Fibroblast of lung (primary cell): ENCODE measurements at regions not wholly inside any gene's neighbourhood (a gene's known extent, or its start where the extent isn't known, plus 50 kb on each side); places are given as distances from the start of the nearest gene placed in this dataset.

Experiments used
- DNase-seq, 2 donors: peaks; one replicate each; pipeline versions ENCODE4 v3.0.0 to v3.0.0-alpha.2; 2010; ENCODE audit warnings: low read depth in 2 of 2
- H2AFZ ChIP-seq: 2 replicates; pipeline ENCODE4 v1.5.1; 2012; ENCODE audit warnings: low read length, control low read depth, inconsistent platforms
- H3K27ac ChIP-seq: 2 replicates; pipeline ENCODE4 v1.5.1; 2011; ENCODE audit warnings: low read length, control low read depth; ENCODE audit not compliant: insufficient read depth
- H3K27me3 ChIP-seq: 2 replicates; pipeline ENCODE4 v1.5.1; 2011; ENCODE audit warnings: mild to moderate bottlenecking, low read length; ENCODE audit not compliant: control insufficient read depth, insufficient read depth
- H3K36me3 ChIP-seq: 2 replicates; pipeline ENCODE4 v1.5.1; 2011; ENCODE audit warnings: low read length; ENCODE audit not compliant: control insufficient read depth, insufficient read depth
- H3K4me1 ChIP-seq: 2 replicates; pipeline ENCODE4 v1.5.1; 2011; ENCODE audit warnings: low read length; ENCODE audit not compliant: control insufficient read depth, insufficient read depth; ENCODE audit errors: extremely low read depth
- H3K4me2 ChIP-seq: 2 replicates; pipeline ENCODE4 v1.5.1; 2011; ENCODE audit warnings: low read length, control low read depth; ENCODE audit not compliant: insufficient read depth; ENCODE audit errors: extremely low read depth
- H3K4me3 ChIP-seq, 4 experiments: fragments of 200-600 bp in 1 of 4; sonication (generic) in 1 of 4; replicated peaks in 1 of 4; 2 replicates each; pipeline ENCODE4 v1.5.1; 2011 to 2016; ENCODE audit warnings: low read length in 4 of 4, low read depth in 3 of 4, mild to moderate bottlenecking in 3 of 4, control low read depth in 2 of 4, inconsistent platforms in 1 of 4, mixed read lengths in 1 of 4; ENCODE audit not compliant: insufficient read depth in 1 of 4; ENCODE audit errors: control extremely low read depth in 1 of 4
- H3K79me2 ChIP-seq: 2 replicates; pipeline ENCODE4 v1.5.1; 2012; ENCODE audit warnings: mild to moderate bottlenecking, low read length, inconsistent platforms; ENCODE audit not compliant: control insufficient read depth, insufficient read depth
- H3K9ac ChIP-seq: 2 replicates; pipeline ENCODE4 v1.5.1; 2011; ENCODE audit warnings: mild to moderate bottlenecking, low read length, control low read depth; ENCODE audit not compliant: insufficient read depth
- H3K9me3 ChIP-seq: 2 replicates; pipeline ENCODE4 v1.5.1; 2012; ENCODE audit warnings: low read depth, low read length; ENCODE audit not compliant: control insufficient read depth, insufficient read depth
- H4K20me1 ChIP-seq: 2 replicates; pipeline ENCODE4 v1.5.1; 2011; ENCODE audit warnings: low read length; ENCODE audit not compliant: control insufficient read depth, insufficient read depth; ENCODE audit errors: extremely low read depth
- CTCF ChIP-seq, 2 donors: IDR thresholded peaks in 1 of 2; conservative IDR thresholded peaks in 1 of 2; 1 replicate in 1 of 2; 2 replicates in 1 of 2; pipeline ENCODE4 v1.5.1; 2011 to 2012; ENCODE audit warnings: low read length in 2 of 2, control low read depth in 1 of 2, inconsistent platforms in 1 of 2, low read depth in 1 of 2, mild to moderate bottlenecking in 1 of 2
- EZH2 ChIP-seq: IDR thresholded peaks from 2 replicates; pipeline ENCODE4 v1.5.1; 2012; ENCODE audit warnings: low read length, control low read depth, mild to moderate bottlenecking; ENCODE audit errors: missing control alignments

GRCh38 chr3:107055181-107055942 lies 321.9 kb upstream of the CCDC54 start:
- TF ChIP-seq EZH2: no peak
- no peak for TF ChIP-seq CTCF (conservative IDR thresholded peaks at IDR 0.05 in 1 of 2, IDR thresholded peaks at IDR 0.05 in 1 of 2; ENCODE audit: low read depth in 1 of 2, low read length in 2 of 2)
- Histone ChIP-seq H3K4me2 (no peak overlapping the region), H3K4me1 (no peaks in the 10 kb centered on the region), H3K27me3 (no peaks in the 10 kb centered on the region), H3K79me2 (no peaks in the 10 kb centered on the region), H3K9ac (no peak overlapping the region), H3K27ac (no peak overlapping the region), H3K4me3 (no peak overlapping the region), H3K36me3 (no peaks in the 10 kb centered on the region), H4K20me1 (no peaks in the 10 kb centered on the region), H3K9me3 (no peaks in the 10 kb centered on the region), H2AFZ (no peak overlapping the region)
- DNase-seq: no peak

GRCh38 chr3:107061466-107061865 lies 315.8 kb upstream of the CCDC54 start:
- Histone ChIP-seq H3K4me2 (no peak overlapping the region), H3K9ac (no peak overlapping the region), H3K27me3 (no peaks in the 10 kb centered on the region), H3K27ac (no peak overlapping the region), H2AFZ (no peak overlapping the region), H4K20me1 (no peaks in the 10 kb centered on the region), H3K9me3 (no peaks in the 10 kb centered on the region), H3K36me3 (no peaks in the 10 kb centered on the region), H3K4me1 (peaks cover 3% of the 10 kb centered on the region), H3K4me3 (no peak overlapping the region), H3K79me2 (no peaks in the 10 kb centered on the region)
- DNase-seq: no peak
- TF ChIP-seq EZH2 (no peak), CTCF (conservative IDR thresholded peaks at IDR 0.05 in 1 of 2, IDR thresholded peaks at IDR 0.05 in 1 of 2; ENCODE audit: low read depth in 1 of 2, low read length in 2 of 2) (no peak)

- H3K4me1 ChIP-seq: peaks cover 3% of the 10 kb centered on the region
- no peaks in the 10 kb centered on the region for H3K9me3 ChIP-seq
- no peak overlapping the region for H3K4me3 ChIP-seq
- no peaks in the 10 kb centered on the region for H3K36me3 ChIP-seq
- DNase-seq: no peak
- no peak overlapping the region for H2AFZ ChIP-seq
- H3K4me2 ChIP-seq: no peak overlapping the region
- no peak overlapping the region for H3K9ac ChIP-seq
- H3K79me2 ChIP-seq: no peaks in the 10 kb centered on the region
- TF ChIP-seq EZH2 (no peak), CTCF (conservative IDR thresholded peaks at IDR 0.05 in 1 of 2, IDR thresholded peaks at IDR 0.05 in 1 of 2; ENCODE audit: low read depth in 1 of 2, low read length in 2 of 2) (no peak)
- no peaks in the 10 kb centered on the region for H4K20me1 ChIP-seq
- no peak overlapping the region for H3K27ac ChIP-seq
- no peaks in the 10 kb centered on the region for H3K27me3 ChIP-seq
Measured at GRCh38 chr3:107062310-107062709, 314.9 kb upstream of the CCDC54 start.
